ENCODE measurements at regions not wholly inside any gene's neighbourhood (a gene's known extent, or its start where the extent isn't known, plus 50 kb on each side); places are given as distances from the start of the nearest gene placed in this dataset.
"Not testable (repeated sequence)": the region's sequence is repeated elsewhere in the genome, so short reads cannot be mapped to it uniquely, and the experiment has no call there.

- no peak for DNase-seq
Observed at GRCh38 chr11:116698080-116698479, 74.7 kb downstream of the BUD13 start.

GRCh38 chr11:116697639-116698038, 75.1 kb downstream of the BUD13 start:
- no peak for DNase-seq

- DNase-seq = no peak
Observed at GRCh38 chr11:116697011-116697410, 75.8 kb downstream of the BUD13 start.

- DNase-seq = no peak
Observed at GRCh38 chr11:116696381-116696941, 76.3 kb downstream of the BUD13 start.

- no peak for DNase-seq
Observed at GRCh38 chr11:116695657-116696254, 77.0 kb downstream of the BUD13 start.

- no peak for DNase-seq
Observed at GRCh38 chr11:116694815-116695590, 77.8 kb downstream of the BUD13 start.

- no peak for DNase-seq
Observed at GRCh38 chr11:116694349-116694725, 78.5 kb downstream of the BUD13 start.

- no peak for DNase-seq
Observed at GRCh38 chr11:116693593-116694348, 79.0 kb downstream of the BUD13 start.

GRCh38 chr11:116693102-116693570, 79.7 kb downstream of the BUD13 start:
- DNase-seq = no peak

- no peak for DNase-seq
Observed at GRCh38 chr11:116692318-116693101, 80.3 kb downstream of the BUD13 start.

GRCh38 chr11:116691771-116692177, 81.0 kb downstream of the BUD13 start:
- peak; percentile 39 to 47 for DNase-seq

GRCh38 chr11:116690611-116691010, 82.2 kb downstream of the BUD13 start:
- no peak for DNase-seq

GRCh38 chr11:116689413-116690127, 83.2 kb downstream of the BUD13 start:
- no peak for DNase-seq

- DNase-seq = no peak
Observed at GRCh38 chr11:116688202-116688540, 84.6 kb downstream of the BUD13 start.

GRCh38 chr11:116687458-116688201, 85.2 kb downstream of the BUD13 start:
- DNase-seq = no peak

- no peak for DNase-seq
Observed at GRCh38 chr11:116686866-116687265, 85.9 kb downstream of the BUD13 start.

- no peak for DNase-seq
Observed at GRCh38 chr11:116683982-116684381, 88.8 kb downstream of the BUD13 start.

GRCh38 chr11:116680349-116681125, 92.2 kb downstream of the BUD13 start:
- DNase-seq = no peak

- DNase-seq = no peak
Observed at GRCh38 chr11:116678887-116679286, 93.9 kb downstream of the BUD13 start.

GRCh38 chr11:116667318-116667717, 105.5 kb downstream of the BUD13 start:
- not testable (repeated sequence) for DNase-seq

Measured in activated CD4-positive, alpha-beta T cell treated with anti-CD3 and anti-CD28 coated beads, Interleukin-2, amount 50 U/mL, for 4 hours (primary cell).